Panc1 (cell line): ENCODE measurements at regions not wholly inside any gene's neighbourhood (a gene's known extent, or its start where the extent isn't known, plus 50 kb on each side); places are given as distances from the start of the nearest gene placed in this dataset.

ENCODE experiments used
- ATAC-seq: fragments of 200-7000 bp; cut with Tn5 transposase; 2 replicates; pipeline ENCODE4 v1.9.1; 2020; ENCODE audit warnings: mild to moderate bottlenecking, moderate library complexity
- BruUV-seq: library from RNA; stranded (reverse); fragments of 400-500 nt; replicated peaks from 2 replicates; lab custom pipeline; 2021; lab: Mats Ljungman, UMichigan
- CTCF ChIA-PET: fragments of 300-600 bp; sonication (Branson Sonifier 250); formaldehyde crosslinking; loops from one replicate; lab custom pipeline; 2022; ENCODE audit warnings: antibody characterized with exemption; lab: Charles Lee
- POLR2A ChIA-PET: fragments of 300-600 bp; sonication (Branson Sonifier 250); formaldehyde crosslinking; loops from one replicate; lab custom pipeline; 2022; ENCODE audit warnings: antibody characterized with exemption; lab: Charles Lee
- DNase-seq: peaks from one replicate; pipeline ENCODE4 v3.0.0-alpha.2; 2010; ENCODE audit warnings: low read depth, low spot score
- H3K27ac ChIP-seq: 2 replicates; pipeline ENCODE4 v1.5.1; 2011; ENCODE audit warnings: mild to moderate bottlenecking, low read length, inconsistent platforms
- H3K27me3 ChIP-seq: fragments of 200-500 bp; sonication (Bioruptor generic); 2 replicates; pipeline ENCODE4 v1.6.0; 2014; ENCODE audit warnings: low read length, inconsistent platforms; ENCODE audit not compliant: control insufficient read depth, insufficient read depth
- H3K36me3 ChIP-seq: fragments of 200-500 bp; sonication (Bioruptor generic); 2 replicates; pipeline ENCODE4 v1.5.1; 2014; ENCODE audit warnings: inconsistent platforms, mild to moderate bottlenecking, low read length, moderate library complexity; ENCODE audit not compliant: control insufficient read depth, insufficient read depth
- H3K4me1 ChIP-seq: 2 replicates; pipeline ENCODE4 v1.5.1; 2011; ENCODE audit warnings: inconsistent platforms, mild to moderate bottlenecking, low read length, moderate library complexity; ENCODE audit not compliant: control insufficient read depth, insufficient read depth
- H3K4me3 ChIP-seq, 2 experiments: 2 replicates each; pipeline ENCODE4 v1.5.1; 2011 to 2012; ENCODE audit warnings: low read depth in 2 of 2, low read length in 2 of 2, mild to moderate bottlenecking in 2 of 2, inconsistent platforms in 1 of 2, moderate library complexity in 1 of 2
- H3K9me3 ChIP-seq: fragments of 200-500 bp; sonication (Bioruptor generic); 2 replicates; pipeline ENCODE4 v1.5.1; 2014; ENCODE audit warnings: low read depth, mild to moderate bottlenecking, inconsistent platforms, low read length, moderate library complexity; ENCODE audit not compliant: control insufficient read depth, insufficient read depth
- POLR2AphosphoS5 ChIP-seq: IDR thresholded peaks from 2 replicates; pipeline ENCODE4 v1.6.1; 2012; ENCODE audit warnings: mild to moderate bottlenecking, low read depth, low read length, moderate library complexity
- SIN3A ChIP-seq: IDR thresholded peaks from 2 replicates; pipeline ENCODE4 v1.6.1; 2012; ENCODE audit warnings: low read depth, mild to moderate bottlenecking, low read length, moderate library complexity, borderline replicate concordance; ENCODE audit not compliant: insufficient read depth
- TCF7L2 ChIP-seq: IDR thresholded peaks from 2 replicates; pipeline ENCODE4 v1.6.1; 2011; ENCODE audit warnings: mild to moderate bottlenecking, low read depth, low read length, inconsistent platforms
- in situ Hi-C: cut with HindIII; loops from 2 replicates; pipeline ENCODE4 v1.10.0; 2016; ENCODE audit warnings: low sequenced_read_pairs, low pct_unique_long_range_greater_than_20kb
- intact Hi-C: fragments of 100-400 bp; cut with micrococcal nuclease; formaldehyde crosslinking; loops from one replicate; pipeline ENCODE4 v1.10.0; 2022; ENCODE audit not compliant: unreplicated experiment
- TF ChIP-seq, protein P1 (sequence below), 2 experiments: IDR thresholded peaks; 2 replicates each; pipeline ENCODE4 v1.6.1; 2011 to 2012; ENCODE audit warnings: low read depth in 2 of 2, control low read depth in 1 of 2, low read length in 1 of 2, mild to moderate bottlenecking in 1 of 2, moderate library complexity in 1 of 2; ENCODE audit not compliant: insufficient read depth in 1 of 2
- TF ChIP-seq, protein P2 (sequence below): fragments of 450-650 bp; IDR thresholded peaks from 2 replicates; pipeline ENCODE4 v1.5.1; 2017; ENCODE audit warnings: mild to moderate bottlenecking

DNA sequence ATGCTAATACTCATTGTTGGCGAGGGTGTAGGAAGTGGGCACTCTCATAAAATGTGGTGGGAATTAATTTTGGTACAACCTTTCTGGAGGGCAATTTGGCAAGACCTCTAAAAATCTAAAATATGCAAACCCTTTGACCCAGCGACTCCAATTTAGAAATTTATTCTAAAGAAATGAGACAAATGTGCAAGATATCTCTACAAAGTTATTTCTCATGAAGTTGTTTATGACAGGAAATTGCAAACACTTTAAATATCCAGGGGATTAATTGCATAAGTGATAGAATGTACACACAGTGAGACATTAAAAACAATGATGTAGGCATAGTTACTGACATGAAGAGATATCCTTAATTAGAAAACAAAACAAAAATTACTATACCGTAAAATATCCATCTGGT is 246.3 kb upstream of the MAP3K1 start:
- POLR2A ChIA-PET, result no interaction called here
- Histone ChIP-seq H3K4me1 (no peaks in the 10 kb centered on the region), H3K9me3 (no peaks in the 10 kb centered on the region), H3K36me3 (no peaks in the 10 kb centered on the region), H3K4me3 (no peak overlapping the region), H3K27ac (no peak overlapping the region), H3K27me3 (peaks cover 5% of the 10 kb centered on the region; the same call in 1 of the 2 replicates)
- ATAC-seq (no peak), DNase-seq (no peak)
- in situ Hi-C loops (no loop called here), intact Hi-C loops (no loop called here)
- BruUV-seq, result no TSS peak
- TF ChIP-seq, protein P1, sequence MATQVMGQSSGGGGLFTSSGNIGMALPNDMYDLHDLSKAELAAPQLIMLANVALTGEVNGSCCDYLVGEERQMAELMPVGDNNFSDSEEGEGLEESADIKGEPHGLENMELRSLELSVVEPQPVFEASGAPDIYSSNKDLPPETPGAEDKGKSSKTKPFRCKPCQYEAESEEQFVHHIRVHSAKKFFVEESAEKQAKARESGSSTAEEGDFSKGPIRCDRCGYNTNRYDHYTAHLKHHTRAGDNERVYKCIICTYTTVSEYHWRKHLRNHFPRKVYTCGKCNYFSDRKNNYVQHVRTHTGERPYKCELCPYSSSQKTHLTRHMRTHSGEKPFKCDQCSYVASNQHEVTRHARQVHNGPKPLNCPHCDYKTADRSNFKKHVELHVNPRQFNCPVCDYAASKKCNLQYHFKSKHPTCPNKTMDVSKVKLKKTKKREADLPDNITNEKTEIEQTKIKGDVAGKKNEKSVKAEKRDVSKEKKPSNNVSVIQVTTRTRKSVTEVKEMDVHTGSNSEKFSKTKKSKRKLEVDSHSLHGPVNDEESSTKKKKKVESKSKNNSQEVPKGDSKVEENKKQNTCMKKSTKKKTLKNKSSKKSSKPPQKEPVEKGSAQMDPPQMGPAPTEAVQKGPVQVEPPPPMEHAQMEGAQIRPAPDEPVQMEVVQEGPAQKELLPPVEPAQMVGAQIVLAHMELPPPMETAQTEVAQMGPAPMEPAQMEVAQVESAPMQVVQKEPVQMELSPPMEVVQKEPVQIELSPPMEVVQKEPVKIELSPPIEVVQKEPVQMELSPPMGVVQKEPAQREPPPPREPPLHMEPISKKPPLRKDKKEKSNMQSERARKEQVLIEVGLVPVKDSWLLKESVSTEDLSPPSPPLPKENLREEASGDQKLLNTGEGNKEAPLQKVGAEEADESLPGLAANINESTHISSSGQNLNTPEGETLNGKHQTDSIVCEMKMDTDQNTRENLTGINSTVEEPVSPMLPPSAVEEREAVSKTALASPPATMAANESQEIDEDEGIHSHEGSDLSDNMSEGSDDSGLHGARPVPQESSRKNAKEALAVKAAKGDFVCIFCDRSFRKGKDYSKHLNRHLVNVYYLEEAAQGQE (IDR thresholded peaks at IDR 0.05; ENCODE audit: insufficient read depth in 1 of 2, low read depth in 2 of 2, low read length in 1 of 2), result no peak
- TF ChIP-seq POLR2AphosphoS5, result no peak
- no peak for TF ChIP-seq SIN3A
- TF ChIP-seq, protein P2, sequence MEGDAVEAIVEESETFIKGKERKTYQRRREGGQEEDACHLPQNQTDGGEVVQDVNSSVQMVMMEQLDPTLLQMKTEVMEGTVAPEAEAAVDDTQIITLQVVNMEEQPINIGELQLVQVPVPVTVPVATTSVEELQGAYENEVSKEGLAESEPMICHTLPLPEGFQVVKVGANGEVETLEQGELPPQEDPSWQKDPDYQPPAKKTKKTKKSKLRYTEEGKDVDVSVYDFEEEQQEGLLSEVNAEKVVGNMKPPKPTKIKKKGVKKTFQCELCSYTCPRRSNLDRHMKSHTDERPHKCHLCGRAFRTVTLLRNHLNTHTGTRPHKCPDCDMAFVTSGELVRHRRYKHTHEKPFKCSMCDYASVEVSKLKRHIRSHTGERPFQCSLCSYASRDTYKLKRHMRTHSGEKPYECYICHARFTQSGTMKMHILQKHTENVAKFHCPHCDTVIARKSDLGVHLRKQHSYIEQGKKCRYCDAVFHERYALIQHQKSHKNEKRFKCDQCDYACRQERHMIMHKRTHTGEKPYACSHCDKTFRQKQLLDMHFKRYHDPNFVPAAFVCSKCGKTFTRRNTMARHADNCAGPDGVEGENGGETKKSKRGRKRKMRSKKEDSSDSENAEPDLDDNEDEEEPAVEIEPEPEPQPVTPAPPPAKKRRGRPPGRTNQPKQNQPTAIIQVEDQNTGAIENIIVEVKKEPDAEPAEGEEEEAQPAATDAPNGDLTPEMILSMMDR, result no peak
- TF ChIP-seq TCF7L2, result no peak
- CTCF ChIA-PET, result no interaction called here

DNA sequence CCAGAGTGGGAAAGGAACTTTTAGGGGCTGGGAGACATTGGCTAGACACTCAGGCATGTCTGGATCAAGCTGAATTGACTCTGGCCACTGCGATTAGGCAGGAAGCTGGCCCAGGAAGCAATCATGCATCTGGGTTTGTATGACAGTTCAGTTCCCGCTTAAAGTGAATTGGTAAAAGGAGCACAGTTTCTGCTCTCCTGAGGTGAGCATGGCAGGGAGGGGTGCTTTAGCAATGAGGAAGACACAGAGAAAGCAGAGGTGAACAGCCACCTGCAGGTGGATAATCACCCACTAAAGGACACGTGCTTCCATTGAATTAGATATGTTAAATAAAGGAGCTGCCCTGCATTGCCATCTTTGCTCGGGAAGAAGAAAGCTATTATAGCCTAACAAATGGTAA is 248.1 kb upstream of the MAP3K1 start:
- in situ Hi-C loops, result no loop called here
- no peak for TF ChIP-seq POLR2AphosphoS5
- TF ChIP-seq, protein P2, result no peak
- TF ChIP-seq, protein P1 (IDR thresholded peaks at IDR 0.05; ENCODE audit: insufficient read depth in 1 of 2, low read depth in 2 of 2, low read length in 1 of 2), result no peak
- Histone ChIP-seq H3K27me3 (peaks cover 11% of the 10 kb centered on the region; the same call in 1 of the 2 replicates), H3K9me3 (no peaks in the 10 kb centered on the region), H3K27ac (no peak overlapping the region), H3K4me1 (no peaks in the 10 kb centered on the region), H3K4me3 (no peak overlapping the region), H3K36me3 (no peaks in the 10 kb centered on the region)
- POLR2A ChIA-PET, result no interaction called here
- DNase-seq, result no peak
- CTCF ChIA-PET, result no interaction called here
- ATAC-seq, result no peak
- no TSS peak for BruUV-seq
- intact Hi-C loops, result no loop called here
